ENCODE measurements at regions not wholly inside any gene's neighbourhood (a gene's known extent, or its start where the extent isn't known, plus 50 kb on each side); places are given as distances from the start of the nearest gene placed in this dataset.

- WGBS, 10 experiments = 0 to 70% (median 54%) methylated on average over 1 to 6 of the region's 7 CpGs; no CpG with 5 or more reads in 1 of the 10 experiments
- Histone ChIP-seq H3K4me1 (replicated peaks in 1 of 2) (peaks cover 8 to 27% of the 10 kb centered on the region in 2 donors), H3K4me3 (no peak overlapping the region), H3K27ac (peak overlapping the region in 1 of 2 donors; percentile 1)
- peak in 3 of 8 experiments; percentile 38 to 67 (median 51) for ATAC-seq (replicated peaks in 6 of 8)
- in situ Hi-C loops (cut with MboI; ENCODE audit: low pct_unique_long_range_greater_than_20kb in 2 of 9, low sequenced_read_pairs in 9 of 9, unreplicated experiment in 9 of 9) = no loop called here
These were observed 315.8 kb upstream of the POU3F3 start for GRCh38 chr2:104538077-104538476.

- no peak overlapping the region for H3K4me3 ChIP-seq
- in situ Hi-C loops (cut with MboI; ENCODE audit: low pct_unique_long_range_greater_than_20kb in 2 of 9, low sequenced_read_pairs in 9 of 9, unreplicated experiment in 9 of 9) = no loop called here
- no peak overlapping the region for H3K27ac ChIP-seq
- 0 to 100% (median 83%) methylated on average over 1 to 4 of the region's 4 CpGs for WGBS, 10 experiments
- H3K4me1 ChIP-seq (replicated peaks in 1 of 2) = peaks cover 8 to 27% of the 10 kb centered on the region in 2 donors
- ATAC-seq (replicated peaks in 6 of 8) = no peak
These were observed 314.3 kb upstream of the POU3F3 start for GRCh38 chr2:104539649-104540048.

- Histone ChIP-seq H3K27ac (no peak overlapping the region), H3K4me1 (replicated peaks in 1 of 2) (peaks cover 2 to 4% of the 10 kb centered on the region in 2 donors), H3K4me3 (no peak overlapping the region)
- ATAC-seq (replicated peaks in 6 of 8) = no peak
- in situ Hi-C loops (cut with MboI; ENCODE audit: low pct_unique_long_range_greater_than_20kb in 2 of 9, low sequenced_read_pairs in 9 of 9, unreplicated experiment in 9 of 9) = no loop called here
- 16 to 96% (median 58%) methylated on average over 2 to 5 of the region's 6 CpGs; no CpG with 5 or more reads in 4 of the 10 experiments for WGBS, 10 experiments
These were observed 308.9 kb upstream of the POU3F3 start for GRCh38 chr2:104545055-104545454.

GRCh38 chr2:104546537-104546936 lies 307.4 kb upstream of the POU3F3 start:
- peaks cover 2 to 4% of the 10 kb centered on the region in 2 donors for H3K4me1 ChIP-seq (replicated peaks in 1 of 2)
- ATAC-seq (replicated peaks in 6 of 8) = no peak
- in situ Hi-C loops (cut with MboI; ENCODE audit: low pct_unique_long_range_greater_than_20kb in 2 of 9, low sequenced_read_pairs in 9 of 9, unreplicated experiment in 9 of 9) = no loop called here
- 0 to 100% (median 85%) methylated on average over 1 of the region's 1 CpG for WGBS, 10 experiments
- H3K27ac ChIP-seq = no peak overlapping the region
- no peak overlapping the region for H3K4me3 ChIP-seq

GRCh38 chr2:104547221-104547620 lies 306.7 kb upstream of the POU3F3 start:
- in situ Hi-C loops (cut with MboI; ENCODE audit: low pct_unique_long_range_greater_than_20kb in 2 of 9, low sequenced_read_pairs in 9 of 9, unreplicated experiment in 9 of 9) = no loop called here
- 0 to 100% (median 67%) methylated on average over 1 to 4 of the region's 7 CpGs; no CpG with 5 or more reads in 3 of the 10 experiments for WGBS, 10 experiments
- Histone ChIP-seq H3K4me3 (no peak overlapping the region), H3K4me1 (replicated peaks in 1 of 2) (peaks cover 2 to 4% of the 10 kb centered on the region in 2 donors), H3K27ac (no peak overlapping the region)
- ATAC-seq (replicated peaks in 6 of 8) = peak in 1 of 8 experiments; percentile 35

- ATAC-seq (replicated peaks in 6 of 8) = peak in 5 of 8 experiments; percentile 65 to 81 (median 73)
- H3K4me1 ChIP-seq (replicated peaks in 1 of 2) = peaks cover 10 to 22% of the 10 kb centered on the region in 2 donors
- H3K27ac ChIP-seq = no peak overlapping the region
- in situ Hi-C loops (cut with MboI; ENCODE audit: low pct_unique_long_range_greater_than_20kb in 2 of 9, low sequenced_read_pairs in 9 of 9, unreplicated experiment in 9 of 9) = no loop called here
- WGBS, 10 experiments = 7 to 70% (median 39%) methylated on average over 1 to 7 of the region's 8 CpGs; no CpG with 5 or more reads in 3 of the 10 experiments
- no peak overlapping the region for H3K4me3 ChIP-seq
These were observed 292.7 kb upstream of the POU3F3 start for GRCh38 chr2:104561251-104561650.

- WGBS, 10 experiments = 0 to 100% (median 78%) methylated on average over 1 to 3 of the region's 3 CpGs; no CpG with 5 or more reads in 1 of the 10 experiments
These were observed 291.4 kb upstream of the POU3F3 start for GRCh38 chr2:104562537-104562936.

GRCh38 chr2:104563398-104563996 lies 290.4 kb upstream of the POU3F3 start:
- ATAC-seq (replicated peaks in 6 of 8) = peak in 5 of 8 experiments; percentile 40 to 90 (median 64)
- Histone ChIP-seq H3K4me3 (no peak overlapping the region), H3K4me1 (replicated peaks in 1 of 2) (peaks cover 10 to 22% of the 10 kb centered on the region in 2 donors), H3K27ac (no peak overlapping the region)
- in situ Hi-C loops (cut with MboI; ENCODE audit: low pct_unique_long_range_greater_than_20kb in 2 of 9, low sequenced_read_pairs in 9 of 9, unreplicated experiment in 9 of 9) = no loop called here
- 20 to 91% (median 64%) methylated on average over 4 to 8 of the region's 8 CpGs; no CpG with 5 or more reads in 2 of the 10 experiments for WGBS, 10 experiments

More at GRCh38 chr2:104562537-104562936, 291.4 kb upstream of the POU3F3 start:
- no peak overlapping the region for H3K27ac ChIP-seq
- no peak overlapping the region for H3K4me3 ChIP-seq
- ATAC-seq (replicated peaks in 6 of 8) = no peak
- in situ Hi-C loops (cut with MboI; ENCODE audit: low pct_unique_long_range_greater_than_20kb in 2 of 9, low sequenced_read_pairs in 9 of 9, unreplicated experiment in 9 of 9) = no loop called here
- H3K4me1 ChIP-seq (replicated peaks in 1 of 2) = peaks cover 10 to 22% of the 10 kb centered on the region in 2 donors

GRCh38 chr2:104568247-104568646 lies 285.7 kb upstream of the POU3F3 start:
- 40 to 100% (median 94%) methylated on average over 1 to 4 of the region's 4 CpGs; no CpG with 5 or more reads in 1 of the 10 experiments for WGBS, 10 experiments
- no peak overlapping the region for H3K4me3 ChIP-seq
- in situ Hi-C loops (cut with MboI; ENCODE audit: low pct_unique_long_range_greater_than_20kb in 2 of 9, low sequenced_read_pairs in 9 of 9, unreplicated experiment in 9 of 9) = no loop called here
- ATAC-seq (replicated peaks in 6 of 8) = no peak
- no peak overlapping the region for H3K27ac ChIP-seq
- no peaks in the 10 kb centered on the region for H3K4me1 ChIP-seq (replicated peaks in 1 of 2)

GRCh38 chr2:104570259-104570658 lies 283.7 kb upstream of the POU3F3 start:
- WGBS, 10 experiments = 10 to 100% (median 59%) methylated on average over 1 to 2 of the region's 2 CpGs; no CpG with 5 or more reads in 2 of the 10 experiments
- no peak overlapping the region for H3K27ac ChIP-seq
- in situ Hi-C loops (cut with MboI; ENCODE audit: low pct_unique_long_range_greater_than_20kb in 2 of 9, low sequenced_read_pairs in 9 of 9, unreplicated experiment in 9 of 9) = no loop called here

GRCh38 chr2:104572834-104573233 lies 281.1 kb upstream of the POU3F3 start:
- in situ Hi-C loops (cut with MboI; ENCODE audit: low pct_unique_long_range_greater_than_20kb in 2 of 9, low sequenced_read_pairs in 9 of 9, unreplicated experiment in 9 of 9) = no loop called here
- 0 to 95% (median 82%) methylated on average over 1 to 4 of the region's 4 CpGs; no CpG with 5 or more reads in 3 of the 10 experiments for WGBS, 10 experiments
- Histone ChIP-seq H3K27ac (no peak overlapping the region), H3K4me3 (no peak overlapping the region), H3K4me1 (replicated peaks in 1 of 2) (no peaks in the 10 kb centered on the region)
- ATAC-seq (replicated peaks in 6 of 8) = peak in 1 of 8 experiments; percentile 84

More at GRCh38 chr2:104570259-104570658, 283.7 kb upstream of the POU3F3 start:
- no peak overlapping the region for H3K4me3 ChIP-seq
- no peak for ATAC-seq (replicated peaks in 6 of 8)
- H3K4me1 ChIP-seq (replicated peaks in 1 of 2) = no peaks in the 10 kb centered on the region

- H3K4me3 ChIP-seq = no peak overlapping the region
- 72 to 100% (median 86%) methylated on average over 1 to 6 of the region's 7 CpGs; no CpG with 5 or more reads in 5 of the 10 experiments for WGBS, 10 experiments
- no peak overlapping the region for H3K27ac ChIP-seq
- ATAC-seq (replicated peaks in 6 of 8) = no peak
- no peaks in the 10 kb centered on the region for H3K4me1 ChIP-seq (replicated peaks in 1 of 2)
- in situ Hi-C loops (cut with MboI; ENCODE audit: low pct_unique_long_range_greater_than_20kb in 2 of 9, low sequenced_read_pairs in 9 of 9, unreplicated experiment in 9 of 9) = no loop called here
These were observed 279.5 kb upstream of the POU3F3 start for GRCh38 chr2:104574367-104574766.

GRCh38 chr2:104577143-104577542 lies 276.8 kb upstream of the POU3F3 start:
- in situ Hi-C loops (cut with MboI; ENCODE audit: low pct_unique_long_range_greater_than_20kb in 2 of 9, low sequenced_read_pairs in 9 of 9, unreplicated experiment in 9 of 9) = no loop called here
- Histone ChIP-seq H3K4me3 (no peak overlapping the region), H3K27ac (no peak overlapping the region), H3K4me1 (replicated peaks in 1 of 2) (peaks cover 0 to 5% of the 10 kb centered on the region in 2 donors)
- ATAC-seq (replicated peaks in 6 of 8) = no peak
- WGBS, 10 experiments = 0 to 100% (median 100%) methylated on average over 1 to 2 of the region's 2 CpGs; no CpG with 5 or more reads in 4 of the 10 experiments

GRCh38 chr2:104582471-104582870 lies 271.4 kb upstream of the POU3F3 start:
- in situ Hi-C loops (cut with MboI; ENCODE audit: low pct_unique_long_range_greater_than_20kb in 2 of 9, low sequenced_read_pairs in 9 of 9, unreplicated experiment in 9 of 9) = no loop called here
- H3K4me3 ChIP-seq = no peak overlapping the region
- H3K27ac ChIP-seq = no peak overlapping the region
- WGBS, 10 experiments = 3 to 80% (median 56%) methylated on average over 1 to 8 of the region's 8 CpGs
- peaks cover 5 to 26% of the 10 kb centered on the region in 2 donors for H3K4me1 ChIP-seq (replicated peaks in 1 of 2)
- no peak for ATAC-seq (replicated peaks in 6 of 8)

All from motor neuron (in vitro differentiated cells).